Type B pancreatic cell (in vitro differentiated cells): ENCODE measurements at regions not wholly inside any gene's neighbourhood (a gene's known extent, or its start where the extent isn't known, plus 50 kb on each side); places are given as distances from the start of the nearest gene placed in this dataset.

Experiments
- DNase-seq: peaks from one replicate; pipeline ENCODE4 v3.0.0; 2021; ENCODE audit warnings: mixed read lengths; ENCODE audit not compliant: unreplicated experiment; ENCODE audit errors: extremely low spot score
- H3K27ac Mint-ChIP-seq: 2 replicates; pipeline ENCODE4 v1.8.0; 2021; ENCODE audit warnings: mild to moderate bottlenecking, mixed read lengths
- H3K27me3 Mint-ChIP-seq: 2 replicates; pipeline ENCODE4 v1.8.0; 2021; ENCODE audit warnings: mixed read lengths
- H3K36me3 Mint-ChIP-seq: 2 replicates; pipeline ENCODE4 v1.8.0; 2021; ENCODE audit warnings: mixed read lengths
- H3K4me1 Mint-ChIP-seq: one replicate; pipeline ENCODE4 v1.8.0; 2021; ENCODE audit warnings: mixed read lengths; ENCODE audit not compliant: unreplicated experiment
- H3K4me3 Mint-ChIP-seq: 2 replicates; pipeline ENCODE4 v1.8.0; 2021; ENCODE audit warnings: mild to moderate bottlenecking, mixed read lengths
- H3K9me3 Mint-ChIP-seq: 2 replicates; pipeline ENCODE4 v1.8.0; 2021; ENCODE audit warnings: mixed read lengths
- CTCF ChIP-seq: fragments of 200-600 bp; sonication (generic); conservative IDR thresholded peaks from 2 replicates; pipeline ENCODE4 v1.5.0; 2021; ENCODE audit warnings: antibody characterized with exemption, mild to moderate bottlenecking

- Mint-ChIP-seq H3K36me3 (no peaks in the 10 kb centered on the region), H3K9me3 (no peaks in the 10 kb centered on the region), H3K27me3 (no peaks in the 10 kb centered on the region), H3K27ac (no peak overlapping the region), H3K4me3 (no peak overlapping the region), H3K4me1 (no peaks in the 10 kb centered on the region)
- TF ChIP-seq CTCF, result no peak
- no peak for DNase-seq
Observed at GRCh38 chr14:43369710-43370564, 1137.1 kb downstream of the FSCB start.

- H3K27me3 Mint-ChIP-seq, result no peaks in the 10 kb centered on the region
- H3K27ac Mint-ChIP-seq, result no peak overlapping the region
Observed at GRCh38 chr14:43362586-43362985, 1144.5 kb downstream of the FSCB start.

GRCh38 chr14:43361751-43362150 lies 1145.3 kb downstream of the FSCB start:
- Mint-ChIP-seq H3K27ac (no peak overlapping the region), H3K4me3 (no peak overlapping the region), H3K27me3 (no peaks in the 10 kb centered on the region), H3K36me3 (no peaks in the 10 kb centered on the region), H3K4me1 (peaks cover 8% of the 10 kb centered on the region), H3K9me3 (no peaks in the 10 kb centered on the region)
- DNase-seq, result no peak
- TF ChIP-seq CTCF, result no peak

More at GRCh38 chr14:43362586-43362985, 1144.5 kb downstream of the FSCB start:
- TF ChIP-seq CTCF, result no peak
- H3K36me3 Mint-ChIP-seq, result no peaks in the 10 kb centered on the region
- DNase-seq, result no peak
- no peaks in the 10 kb centered on the region for H3K9me3 Mint-ChIP-seq
- peaks cover under 1% of the 10 kb centered on the region for H3K4me1 Mint-ChIP-seq
- no peak overlapping the region for H3K4me3 Mint-ChIP-seq

GRCh38 chr14:43360239-43360638 lies 1146.8 kb downstream of the FSCB start:
- Mint-ChIP-seq H3K27ac (no peak overlapping the region), H3K4me3 (no peak overlapping the region), H3K36me3 (no peaks in the 10 kb centered on the region), H3K9me3 (no peaks in the 10 kb centered on the region), H3K4me1 (peaks cover 10% of the 10 kb centered on the region), H3K27me3 (no peaks in the 10 kb centered on the region)
- no peak for DNase-seq
- TF ChIP-seq CTCF, result no peak

- Mint-ChIP-seq H3K27ac (no peak overlapping the region), H3K4me1 (peaks cover 10% of the 10 kb centered on the region), H3K9me3 (no peaks in the 10 kb centered on the region), H3K4me3 (no peak overlapping the region), H3K36me3 (no peaks in the 10 kb centered on the region), H3K27me3 (no peaks in the 10 kb centered on the region)
- no peak for TF ChIP-seq CTCF
- no peak for DNase-seq
Observed at GRCh38 chr14:43359317-43359716, 1147.8 kb downstream of the FSCB start.
